DND-41 (cell line): ENCODE measurements at regions not wholly inside any gene's neighbourhood (a gene's known extent, or its start where the extent isn't known, plus 50 kb on each side); places are given as distances from the start of the nearest gene placed in this dataset.

Experiments
- CTCF ChIP-seq: IDR thresholded peaks from 2 replicates; pipeline ENCODE4 v1.5.1; 2012; ENCODE audit warnings: borderline replicate concordance, low read length, moderate library complexity, mild to moderate bottlenecking; ENCODE audit not compliant: poor library complexity, severe bottlenecking; ENCODE audit errors: extremely low read depth
- EZH2 ChIP-seq: IDR thresholded peaks from 3 replicates; pipeline ENCODE4 v1.6.1; 2012; ENCODE audit warnings: borderline replicate concordance, low read depth, mild to moderate bottlenecking, moderate library complexity, low read length, inconsistent platforms; ENCODE audit not compliant: severe bottlenecking

DNA sequence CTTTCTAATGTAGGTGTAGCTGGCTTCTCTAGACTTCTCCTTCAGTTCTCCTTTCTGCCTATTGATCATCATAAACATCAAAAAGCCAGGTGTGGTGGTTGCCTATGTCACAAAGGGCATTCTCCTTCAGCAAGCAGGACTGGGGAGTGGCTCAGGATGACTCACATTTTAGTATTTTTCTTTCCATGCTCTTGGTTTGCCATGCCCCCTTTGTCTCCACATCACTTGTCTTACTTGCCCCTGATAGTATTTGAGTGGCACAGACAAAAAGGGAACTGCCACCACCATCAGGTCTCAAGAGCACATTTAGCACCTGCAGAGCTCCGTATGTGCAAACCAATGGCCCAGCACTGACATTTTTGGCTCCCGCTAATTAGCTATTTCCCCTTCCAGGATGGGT lies 698.8 kb downstream of the DHX35 start:
- TF ChIP-seq CTCF: no peak
- no peak for TF ChIP-seq EZH2
